ENCODE measurements at regions not wholly inside any gene's neighbourhood (a gene's known extent, or its start where the extent isn't known, plus 50 kb on each side); places are given as distances from the start of the nearest gene placed in this dataset.
"Not testable (repeated sequence)": the region's sequence is repeated elsewhere in the genome, so short reads cannot be mapped to it uniquely, and the experiment has no call there.

GRCh38 chr4:86508436-86508835 is 85.7 kb upstream of the PTPN13 start:
- Histone ChIP-seq H3K4me3 (ENCODE audit: low read depth, low read length) (no peak overlapping the region), H3K36me3 (ENCODE audit: control insufficient read depth, insufficient read depth, low read length) (no peaks in the 10 kb centered on the region), H3K27me3 (ENCODE audit: control insufficient read depth, insufficient read depth, low read length) (no peaks in the 10 kb centered on the region)
- DNase-seq (ENCODE audit: low read depth) (peak; percentile 21), FAIRE-seq (no peak)
- TF ChIP-seq CTCF (IDR thresholded peaks at IDR 0.05; ENCODE audit: insufficient read depth, low read length, severe bottlenecking), result no peak

- no peak for DNase-seq (ENCODE audit: low read depth)
- no peaks in the 10 kb centered on the region for H3K27me3 ChIP-seq (ENCODE audit: control insufficient read depth, insufficient read depth, low read length)
- no peak for FAIRE-seq
- H3K4me3 ChIP-seq (ENCODE audit: low read depth, low read length), result no peak overlapping the region
- no peaks in the 10 kb centered on the region for H3K36me3 ChIP-seq (ENCODE audit: control insufficient read depth, insufficient read depth, low read length)
- TF ChIP-seq CTCF (IDR thresholded peaks at IDR 0.05; ENCODE audit: insufficient read depth, low read length, severe bottlenecking), result no peak
Measured at GRCh38 chr4:86511590-86511989, 82.5 kb upstream of the PTPN13 start.

- peak; percentile 68 for DNase-seq (ENCODE audit: low read depth)
- no peak for TF ChIP-seq CTCF (IDR thresholded peaks at IDR 0.05; ENCODE audit: insufficient read depth, low read length, severe bottlenecking)
- no peak for FAIRE-seq
- Histone ChIP-seq H3K4me3 (ENCODE audit: low read depth, low read length) (no peak overlapping the region), H3K27me3 (ENCODE audit: control insufficient read depth, insufficient read depth, low read length) (no peaks in the 10 kb centered on the region), H3K36me3 (ENCODE audit: control insufficient read depth, insufficient read depth, low read length) (no peaks in the 10 kb centered on the region)
Measured at GRCh38 chr4:86512631-86513030, 81.5 kb upstream of the PTPN13 start.

DNA sequence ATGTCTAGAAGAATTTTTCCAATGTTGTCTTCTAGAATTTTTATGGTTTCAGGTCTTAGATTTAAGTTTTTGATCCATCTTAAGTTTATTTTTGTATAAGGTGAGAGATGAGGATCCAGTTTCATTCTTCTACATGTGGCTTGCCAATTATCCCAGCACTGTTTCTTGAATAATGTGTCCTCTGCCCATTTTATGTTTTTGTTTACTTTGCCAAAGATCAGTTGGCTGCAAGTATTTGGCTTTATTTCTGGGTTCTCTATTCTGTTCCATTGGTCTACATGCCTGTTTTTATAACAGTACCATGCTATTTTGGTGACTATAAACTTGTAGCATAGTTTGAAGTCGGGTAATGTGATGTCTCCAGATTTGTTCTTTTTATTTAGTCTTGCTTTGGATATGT is 78.2 kb upstream of the PTPN13 start:
- H3K27me3 ChIP-seq (ENCODE audit: control insufficient read depth, insufficient read depth, low read length); H3K4me3 ChIP-seq (ENCODE audit: low read depth, low read length); H3K36me3 ChIP-seq (ENCODE audit: control insufficient read depth, insufficient read depth, low read length); FAIRE-seq; DNase-seq (ENCODE audit: low read depth): not testable (repeated sequence)

GRCh38 chr4:86521373-86521969 is 72.6 kb upstream of the PTPN13 start:
- no peak overlapping the region for H3K4me3 ChIP-seq (ENCODE audit: low read depth, low read length)
- no peak for DNase-seq (ENCODE audit: low read depth)
- no peak for FAIRE-seq
- H3K36me3 ChIP-seq (ENCODE audit: control insufficient read depth, insufficient read depth, low read length), result no peaks in the 10 kb centered on the region
- no peaks in the 10 kb centered on the region for H3K27me3 ChIP-seq (ENCODE audit: control insufficient read depth, insufficient read depth, low read length)
- no peak for TF ChIP-seq CTCF (IDR thresholded peaks at IDR 0.05; ENCODE audit: insufficient read depth, low read length, severe bottlenecking)

DNA sequence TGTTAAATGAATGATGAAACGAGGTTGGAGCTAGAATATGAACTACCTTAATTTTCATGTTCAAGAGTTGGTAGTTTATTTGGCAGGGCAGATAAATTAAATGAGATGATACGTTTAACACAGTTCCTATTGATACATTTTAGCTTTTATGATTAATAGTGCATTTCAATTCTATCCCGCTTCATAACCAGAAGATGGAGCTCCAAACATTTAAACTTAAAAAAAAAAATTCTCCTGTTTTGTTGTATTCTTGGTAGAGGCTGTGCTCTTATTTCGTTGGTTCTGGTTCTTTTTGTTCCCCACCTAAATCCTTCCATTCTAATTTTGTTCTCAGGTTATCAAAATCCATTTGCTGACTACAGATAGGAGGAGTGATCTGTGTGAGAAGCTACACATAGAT is 71.8 kb upstream of the PTPN13 start:
- peak; percentile 22 for DNase-seq (ENCODE audit: low read depth)
- H3K36me3 ChIP-seq (ENCODE audit: control insufficient read depth, insufficient read depth, low read length), result no peaks in the 10 kb centered on the region

More for the DNA sequence above, 71.8 kb upstream of the PTPN13 start:
- no peak for FAIRE-seq
- no peak for TF ChIP-seq CTCF (IDR thresholded peaks at IDR 0.05; ENCODE audit: insufficient read depth, low read length, severe bottlenecking)
- H3K27me3 ChIP-seq (ENCODE audit: control insufficient read depth, insufficient read depth, low read length), result no peaks in the 10 kb centered on the region
- no peak overlapping the region for H3K4me3 ChIP-seq (ENCODE audit: low read depth, low read length)
